Peyer's patch (tissue), 4 donors: ENCODE measurements at regions not wholly inside any gene's neighbourhood (a gene's known extent, or its start where the extent isn't known, plus 50 kb on each side); places are given as distances from the start of the nearest gene placed in this dataset.
"Not testable (repeated sequence)": the region's sequence is repeated elsewhere in the genome, so short reads cannot be mapped to it uniquely, and the experiment has no call there.

ENCODE experiments used
- DNase-seq, 3 donors: peaks; one replicate each; pipeline ENCODE4 v3.0.0-alpha.2; 2017 to 2019
- H3K27ac ChIP-seq, 4 donors: fragments of 200-600 bp; sonication (generic); one replicate each; pipeline ENCODE4 v1.5.1; 2016 to 2019
- H3K27me3 ChIP-seq, 2 donors: fragments of 200-600 bp; sonication (generic); one replicate each; pipeline ENCODE4 v1.5.1; 2019
- H3K36me3 ChIP-seq, 3 donors: fragments of 200-600 bp; sonication (generic); one replicate each; pipeline ENCODE4 v1.5.1; 2016 to 2019
- H3K4me1 ChIP-seq, 4 donors: fragments of 200-600 bp; sonication (generic); one replicate each; pipeline ENCODE4 v1.5.1; 2016 to 2019
- H3K4me3 ChIP-seq, 4 donors: fragments of 200-600 bp; sonication (generic); 1 replicate in 3 of 4; 2 replicates in 1 of 4; pipeline ENCODE4 v1.5.1; 2016 to 2019; ENCODE audit warnings: mild to moderate bottlenecking in 1 of 4
- H3K9me3 ChIP-seq, 4 donors: fragments of 200-600 bp; sonication (generic); one replicate each; pipeline ENCODE4 v1.5.1; 2016 to 2019; ENCODE audit warnings: mild to moderate bottlenecking in 1 of 4
- CTCF ChIP-seq, 6 experiments: fragments of 450-650 bp in 4 of 6; fragments of 200-600 bp in 2 of 6; sonication (generic) in 1 of 6; IDR thresholded peaks; one replicate each; pipeline ENCODE4 v1.5.1; 2017 to 2019; ENCODE audit warnings: antibody characterized with exemption in 6 of 6, mild to moderate bottlenecking in 3 of 6, moderate library complexity in 1 of 6
- POLR2A ChIP-seq, 2 donors: fragments of 450-650 bp; IDR thresholded peaks; one replicate each; pipeline ENCODE4 v1.5.1; 2017; ENCODE audit warnings: antibody characterized with exemption in 2 of 2, mild to moderate bottlenecking in 2 of 2, moderate library complexity in 2 of 2

- Histone ChIP-seq H3K4me3 (no peak overlapping the region), H3K9me3 (no peaks in the 10 kb centered on the region), H3K4me1 (no peaks in the 10 kb centered on the region), H3K36me3 (no peaks in the 10 kb centered on the region), H3K27ac (no peak overlapping the region), H3K27me3 (no peaks in the 10 kb centered on the region)
- no peak for DNase-seq
- no peak for TF ChIP-seq CTCF (IDR thresholded peaks at IDR 0.05)
- no peak for TF ChIP-seq POLR2A (IDR thresholded peaks at IDR 0.05)
Measured at GRCh38 chr6:51116723-51117122, 298.1 kb downstream of the TFAP2B start.

GRCh38 chr6:51118792-51119191 lies 300.1 kb downstream of the TFAP2B start:
- DNase-seq, result no peak
- TF ChIP-seq POLR2A (IDR thresholded peaks at IDR 0.05) (no peak), CTCF (IDR thresholded peaks at IDR 0.05) (no peak)
- no peaks in the 10 kb centered on the region for H3K27me3 ChIP-seq
- H3K27ac ChIP-seq, result no peak overlapping the region
- no peaks in the 10 kb centered on the region for H3K4me1 ChIP-seq
- H3K9me3 ChIP-seq, result no peaks in the 10 kb centered on the region
- H3K4me3 ChIP-seq, result no peak overlapping the region
- no peaks in the 10 kb centered on the region for H3K36me3 ChIP-seq

GRCh38 chr6:51120016-51120415 lies 301.3 kb downstream of the TFAP2B start:
- no peaks in the 10 kb centered on the region for H3K9me3 ChIP-seq
- H3K27me3 ChIP-seq, result no peaks in the 10 kb centered on the region
- no peak overlapping the region for H3K27ac ChIP-seq
- DNase-seq, result no peak
- TF ChIP-seq CTCF (IDR thresholded peaks at IDR 0.05) (no peak), POLR2A (IDR thresholded peaks at IDR 0.05) (no peak)
- H3K36me3 ChIP-seq, result no peaks in the 10 kb centered on the region
- no peaks in the 10 kb centered on the region for H3K4me1 ChIP-seq
- no peak overlapping the region for H3K4me3 ChIP-seq

GRCh38 chr6:51121380-51121976 lies 302.8 kb downstream of the TFAP2B start:
- H3K27ac ChIP-seq, H3K27me3 ChIP-seq, DNase-seq, H3K4me3 ChIP-seq, H3K9me3 ChIP-seq, H3K36me3 ChIP-seq, H3K4me1 ChIP-seq: not testable (repeated sequence)

GRCh38 chr6:51129043-51129442 lies 310.4 kb downstream of the TFAP2B start:
- TF ChIP-seq CTCF (IDR thresholded peaks at IDR 0.05) (no peak), POLR2A (IDR thresholded peaks at IDR 0.05) (no peak)
- H3K27me3 ChIP-seq, result no peaks in the 10 kb centered on the region
- no peaks in the 10 kb centered on the region for H3K36me3 ChIP-seq
- DNase-seq, result no peak
- H3K9me3 ChIP-seq, result no peaks in the 10 kb centered on the region
- no peak overlapping the region for H3K27ac ChIP-seq
- no peak overlapping the region for H3K4me3 ChIP-seq
- no peaks in the 10 kb centered on the region for H3K4me1 ChIP-seq

GRCh38 chr6:51137777-51138176 lies 319.1 kb downstream of the TFAP2B start:
- H3K36me3 ChIP-seq, result no peaks in the 10 kb centered on the region
- no peaks in the 10 kb centered on the region for H3K4me1 ChIP-seq
- DNase-seq, result no peak
- H3K4me3 ChIP-seq, result no peak overlapping the region
- H3K27ac ChIP-seq, result no peak overlapping the region
- H3K9me3 ChIP-seq, result no peaks in the 10 kb centered on the region
- H3K27me3 ChIP-seq, result no peaks in the 10 kb centered on the region
- no peak for TF ChIP-seq POLR2A (IDR thresholded peaks at IDR 0.05)
- no peak for TF ChIP-seq CTCF (IDR thresholded peaks at IDR 0.05)
